ENCODE measurements at regions not wholly inside any gene's neighbourhood (a gene's known extent, or its start where the extent isn't known, plus 50 kb on each side); places are given as distances from the start of the nearest gene placed in this dataset.

- no peak overlapping the region for H3K27ac Mint-ChIP-seq
- H3K4me1 Mint-ChIP-seq (ENCODE audit: low read depth): no peaks in the 10 kb centered on the region
- peaks cover 3% of the 10 kb centered on the region for H3K27me3 Mint-ChIP-seq
- H3K36me3 Mint-ChIP-seq (ENCODE audit: insufficient read depth): no peaks in the 10 kb centered on the region
- H3K9me3 Mint-ChIP-seq (ENCODE audit: low read depth): no peaks in the 10 kb centered on the region
- TF ChIP-seq, protein P1, sequence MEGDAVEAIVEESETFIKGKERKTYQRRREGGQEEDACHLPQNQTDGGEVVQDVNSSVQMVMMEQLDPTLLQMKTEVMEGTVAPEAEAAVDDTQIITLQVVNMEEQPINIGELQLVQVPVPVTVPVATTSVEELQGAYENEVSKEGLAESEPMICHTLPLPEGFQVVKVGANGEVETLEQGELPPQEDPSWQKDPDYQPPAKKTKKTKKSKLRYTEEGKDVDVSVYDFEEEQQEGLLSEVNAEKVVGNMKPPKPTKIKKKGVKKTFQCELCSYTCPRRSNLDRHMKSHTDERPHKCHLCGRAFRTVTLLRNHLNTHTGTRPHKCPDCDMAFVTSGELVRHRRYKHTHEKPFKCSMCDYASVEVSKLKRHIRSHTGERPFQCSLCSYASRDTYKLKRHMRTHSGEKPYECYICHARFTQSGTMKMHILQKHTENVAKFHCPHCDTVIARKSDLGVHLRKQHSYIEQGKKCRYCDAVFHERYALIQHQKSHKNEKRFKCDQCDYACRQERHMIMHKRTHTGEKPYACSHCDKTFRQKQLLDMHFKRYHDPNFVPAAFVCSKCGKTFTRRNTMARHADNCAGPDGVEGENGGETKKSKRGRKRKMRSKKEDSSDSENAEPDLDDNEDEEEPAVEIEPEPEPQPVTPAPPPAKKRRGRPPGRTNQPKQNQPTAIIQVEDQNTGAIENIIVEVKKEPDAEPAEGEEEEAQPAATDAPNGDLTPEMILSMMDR (IDR thresholded peaks at IDR 0.05; ENCODE audit: unreplicated experiment): no peak
- H3K4me3 Mint-ChIP-seq (ENCODE audit: low read depth): no peak overlapping the region
- DNase-seq (ENCODE audit: low spot score, unreplicated experiment): no peak
These were observed 198.3 kb upstream of the SLC35G4 start for GRCh38 chr18:11411048-11411447.

- Mint-ChIP-seq H3K4me3 (ENCODE audit: low read depth) (no peak overlapping the region), H3K9me3 (ENCODE audit: low read depth) (no peaks in the 10 kb centered on the region), H3K36me3 (ENCODE audit: insufficient read depth) (no peaks in the 10 kb centered on the region), H3K4me1 (ENCODE audit: low read depth) (peaks cover 7% of the 10 kb centered on the region), H3K27me3 (peaks cover 3% of the 10 kb centered on the region), H3K27ac (no peak overlapping the region)
- TF ChIP-seq, protein P1 (IDR thresholded peaks at IDR 0.05; ENCODE audit: unreplicated experiment): no peak
- no peak for DNase-seq (ENCODE audit: low spot score, unreplicated experiment)
These were observed 200.8 kb upstream of the SLC35G4 start for GRCh38 chr18:11408555-11409065.

- H3K27me3 Mint-ChIP-seq: peaks cover 3% of the 10 kb centered on the region
- no peak for DNase-seq (ENCODE audit: low spot score, unreplicated experiment)
- TF ChIP-seq, protein P1 (IDR thresholded peaks at IDR 0.05; ENCODE audit: unreplicated experiment): no peak
- H3K4me3 Mint-ChIP-seq (ENCODE audit: low read depth): no peak overlapping the region
- H3K36me3 Mint-ChIP-seq (ENCODE audit: insufficient read depth): no peaks in the 10 kb centered on the region
- no peak overlapping the region for H3K27ac Mint-ChIP-seq
- H3K4me1 Mint-ChIP-seq (ENCODE audit: low read depth): peaks cover 7% of the 10 kb centered on the region
- H3K9me3 Mint-ChIP-seq (ENCODE audit: low read depth): no peaks in the 10 kb centered on the region
These were observed 201.5 kb upstream of the SLC35G4 start for GRCh38 chr18:11407940-11408339.

- Mint-ChIP-seq H3K4me3 (ENCODE audit: low read depth) (no peak overlapping the region), H3K27ac (no peak overlapping the region), H3K4me1 (ENCODE audit: low read depth) (peaks cover 7% of the 10 kb centered on the region), H3K36me3 (ENCODE audit: insufficient read depth) (no peaks in the 10 kb centered on the region), H3K9me3 (ENCODE audit: low read depth) (peaks cover 3% of the 10 kb centered on the region), H3K27me3 (peaks cover 3% of the 10 kb centered on the region)
- TF ChIP-seq, protein P1 (IDR thresholded peaks at IDR 0.05; ENCODE audit: unreplicated experiment): no peak
- DNase-seq (ENCODE audit: low spot score, unreplicated experiment): no peak
These were observed 203.6 kb upstream of the SLC35G4 start for GRCh38 chr18:11405804-11406203.

DNA sequence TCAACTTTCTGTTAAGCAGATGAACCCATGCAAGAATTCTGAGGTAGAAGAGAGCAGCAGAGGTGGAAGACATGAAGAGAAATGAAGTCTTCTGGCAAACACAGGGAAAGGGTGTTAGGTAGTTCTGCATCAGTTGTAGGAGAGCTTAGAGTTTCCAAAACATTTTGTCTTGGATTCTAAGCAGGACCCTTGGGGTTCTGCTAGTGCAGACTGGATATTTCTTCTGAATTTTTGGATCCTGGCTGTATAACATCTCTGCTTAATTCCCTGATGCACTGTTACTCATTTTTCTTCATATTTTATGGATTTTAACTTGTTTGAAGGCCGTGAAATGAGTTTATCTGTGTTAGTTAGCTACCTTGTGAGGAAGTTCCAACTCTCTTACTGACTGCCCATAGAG lies 208.7 kb upstream of the SLC35G4 start:
- Mint-ChIP-seq H3K4me1 (ENCODE audit: low read depth) (peaks cover 7% of the 10 kb centered on the region), H3K27me3 (no peaks in the 10 kb centered on the region), H3K9me3 (ENCODE audit: low read depth) (peaks cover 3% of the 10 kb centered on the region), H3K36me3 (ENCODE audit: insufficient read depth) (no peaks in the 10 kb centered on the region), H3K4me3 (ENCODE audit: low read depth) (no peak overlapping the region), H3K27ac (no peak overlapping the region)
- TF ChIP-seq, protein P1 (IDR thresholded peaks at IDR 0.05; ENCODE audit: unreplicated experiment): no peak
- DNase-seq (ENCODE audit: low spot score, unreplicated experiment): no peak

Measured in progenitor cell of endocrine pancreas (in vitro differentiated cells).